Activated CD4-positive, alpha-beta T cell treated with anti-CD3 and anti-CD28 coated beads, Interleukin-2, Interleukin-6, amounts not matched to agents 100 ng/mL and 50 ng/mL, durations not matched to agents 16 hours and 8 hours (primary cell): ENCODE measurements at regions not wholly inside any gene's neighbourhood (a gene's known extent, or its start where the extent isn't known, plus 50 kb on each side); places are given as distances from the start of the nearest gene placed in this dataset.

Experiments
- DNase-seq: peaks from one replicate; pipeline ENCODE4 v3.0.0-alpha.2; 2020

DNA sequence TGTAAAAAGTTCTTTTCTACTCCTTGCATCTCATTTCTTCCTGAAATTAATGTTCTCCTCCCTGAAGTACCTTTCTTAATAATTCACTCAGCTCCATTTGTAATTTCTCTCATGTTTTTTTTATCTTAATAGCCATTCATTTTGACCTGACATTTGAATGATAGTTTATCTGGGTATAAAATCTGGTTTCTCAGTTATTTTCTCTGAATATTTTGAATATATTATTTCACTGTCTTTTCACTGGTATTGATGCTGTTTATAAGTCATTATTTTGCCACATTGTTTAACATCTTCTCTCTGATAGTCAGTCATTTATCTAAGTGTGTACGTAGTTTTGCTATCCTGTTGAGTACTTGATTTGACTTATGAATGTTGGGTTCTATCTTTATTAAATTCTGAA, 68.8 kb upstream of the ARHGAP18 start:
- no peak for DNase-seq

DNA sequence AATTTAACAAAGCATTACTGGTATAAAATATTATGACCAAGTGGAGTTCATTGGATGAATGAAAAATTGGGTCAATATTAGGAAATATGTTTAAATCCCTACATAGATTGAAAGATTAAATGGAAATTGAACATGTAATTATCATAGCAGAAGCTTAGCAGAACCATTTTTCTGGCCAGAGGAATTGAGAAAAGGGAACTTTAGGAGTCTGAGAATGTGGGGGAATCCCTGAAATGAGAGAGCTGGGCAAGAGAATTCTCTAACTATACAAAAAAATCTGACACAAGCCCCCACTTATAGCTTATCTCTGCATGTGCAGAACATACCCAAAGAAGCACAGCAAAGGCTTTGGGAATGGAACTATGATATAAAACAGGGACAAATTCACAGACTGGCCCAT, 67.4 kb upstream of the ARHGAP18 start:
- no peak for DNase-seq

DNA sequence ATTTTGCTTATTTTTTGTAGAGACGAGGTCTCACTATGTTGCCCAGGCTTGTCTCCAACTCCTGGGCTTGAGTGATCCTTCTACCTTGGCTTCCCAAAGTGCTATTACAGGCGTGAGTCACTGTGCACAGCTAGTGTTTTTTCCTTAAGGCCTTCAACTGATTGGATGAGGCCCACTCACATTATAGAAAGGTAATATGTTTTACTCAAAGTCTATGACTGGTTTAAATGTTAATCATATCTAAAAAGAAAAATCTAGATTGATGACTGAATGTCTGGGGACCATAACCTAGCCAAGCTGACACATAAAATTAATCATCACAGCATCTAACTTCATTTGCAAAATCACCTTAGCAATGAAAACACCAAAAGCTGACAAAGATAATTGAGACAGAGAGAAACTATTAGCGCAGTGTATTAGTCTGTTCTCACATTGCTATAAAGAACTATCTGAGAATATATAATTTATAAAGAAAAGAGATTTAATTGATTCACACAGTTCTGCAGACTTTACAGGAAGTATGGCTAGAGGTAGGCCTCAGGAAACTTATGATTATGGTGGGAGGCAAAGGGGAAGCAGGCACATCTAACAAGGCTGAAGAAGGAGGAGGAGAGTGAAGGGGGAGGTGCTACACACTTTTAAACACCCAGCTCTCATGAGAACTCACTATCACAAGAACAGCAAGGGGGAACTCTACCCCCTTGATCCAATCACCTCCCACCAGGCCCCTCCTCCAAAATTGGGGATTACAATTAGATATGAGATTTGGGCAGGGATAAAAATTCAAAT, 66.8 kb upstream of the ARHGAP18 start:
- DNase-seq = no peak

DNA sequence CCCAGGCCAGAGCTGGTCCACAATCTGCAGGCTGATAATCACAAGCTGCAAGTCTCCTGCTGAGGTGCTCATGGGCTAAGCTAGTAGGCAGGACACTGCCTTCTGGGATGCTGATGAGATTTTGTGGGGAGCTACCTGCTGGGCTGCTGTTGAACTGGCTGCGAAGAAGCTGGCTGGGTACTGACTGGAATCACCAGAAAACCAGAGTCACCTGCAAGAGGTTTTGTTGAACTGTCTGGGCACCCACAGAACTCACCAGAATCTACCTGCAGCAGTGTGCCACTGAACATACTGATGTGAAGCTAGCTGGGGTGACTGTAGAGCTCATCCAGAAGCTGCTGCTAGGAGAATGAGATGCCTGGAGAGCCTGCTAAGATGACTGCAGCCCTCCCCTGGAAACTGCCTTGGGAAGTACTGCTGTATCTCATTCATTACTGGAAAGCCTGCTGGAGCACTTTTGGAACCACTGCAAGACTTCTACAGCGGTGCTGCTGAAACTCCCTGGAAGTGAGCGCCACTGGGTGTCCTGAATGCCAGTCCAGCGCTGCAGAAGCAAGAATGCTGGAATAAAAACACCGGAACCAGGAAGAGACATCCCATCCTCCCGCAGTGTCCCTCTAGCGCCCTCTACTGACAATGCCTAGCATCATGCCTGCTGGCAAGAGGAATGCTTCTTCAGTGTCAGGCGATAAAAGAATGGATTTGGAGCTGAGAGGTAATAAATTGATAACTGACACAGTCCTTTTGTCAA, 64.9 kb upstream of the ARHGAP18 start:
- peak; percentile 64 for DNase-seq

DNA sequence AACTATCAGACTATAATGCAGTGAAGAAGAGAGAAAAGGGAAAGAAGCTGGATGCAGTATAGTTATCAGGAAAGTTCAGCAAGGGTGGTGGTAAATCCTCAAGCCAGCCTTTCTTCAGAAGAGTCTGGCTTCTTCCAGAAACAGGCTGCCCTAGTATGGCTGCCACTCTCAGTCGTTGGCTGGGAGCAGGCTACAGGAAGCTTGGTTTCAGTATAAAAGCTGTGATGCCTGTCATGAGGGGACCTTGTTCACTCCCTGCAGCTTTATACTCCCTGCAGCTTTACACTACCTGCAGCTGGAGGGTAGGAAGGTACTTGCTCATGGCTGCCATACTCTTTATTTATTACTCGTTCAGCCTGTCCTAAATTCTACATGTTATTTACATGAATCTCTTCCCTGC, 63.3 kb upstream of the ARHGAP18 start:
- no peak for DNase-seq

DNA sequence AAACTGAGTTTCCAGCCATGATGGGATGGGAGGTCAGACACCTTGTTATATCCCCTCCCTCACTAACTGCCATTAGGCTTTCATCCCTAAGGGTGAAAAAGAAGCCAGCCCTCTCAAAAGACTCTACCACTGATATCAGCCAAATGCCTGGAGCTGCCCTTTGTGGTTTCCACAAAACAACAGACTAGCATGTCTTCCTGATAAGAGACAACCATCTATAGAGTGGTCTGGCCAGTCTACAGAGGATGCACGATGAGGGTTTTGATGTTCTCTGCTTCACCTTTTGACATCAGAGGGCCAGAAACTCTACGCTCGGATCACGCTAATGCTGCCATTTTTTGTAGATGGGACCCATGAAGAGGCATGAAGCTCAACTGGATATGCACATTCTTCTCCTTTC, 61.7 kb upstream of the ARHGAP18 start:
- no peak for DNase-seq

DNA sequence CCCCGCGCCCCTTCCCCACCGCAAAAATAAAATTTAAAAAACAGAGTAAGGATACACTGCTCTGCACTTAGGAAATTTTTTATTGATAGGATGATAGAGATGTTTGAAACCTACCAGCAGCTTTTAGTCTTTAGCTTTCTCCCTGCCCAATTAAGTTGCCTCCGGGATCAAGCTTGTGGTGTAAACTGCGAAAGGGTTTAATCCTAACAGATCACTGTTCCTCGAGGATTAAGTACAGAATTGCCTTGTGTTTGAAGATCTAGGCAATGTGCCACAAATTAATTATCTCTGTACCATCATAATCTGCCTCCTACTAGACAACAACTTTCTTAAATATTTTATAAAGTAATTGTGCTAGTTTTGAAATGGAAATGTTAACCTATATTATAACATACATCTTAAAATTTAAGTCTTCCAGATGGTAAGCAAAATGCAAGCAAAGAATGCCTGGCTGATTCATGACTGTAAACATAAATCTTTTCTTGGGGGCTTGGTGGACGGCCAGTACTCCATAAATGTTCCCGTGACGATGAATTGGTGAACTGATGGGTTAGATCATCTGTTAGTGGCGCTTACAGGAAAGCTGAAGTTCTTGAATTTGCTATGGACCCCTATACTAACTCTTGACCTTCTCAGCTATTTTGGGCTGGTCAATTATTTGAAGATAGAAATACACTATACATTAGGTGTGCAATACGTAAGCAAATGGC, 58.0 kb upstream of the ARHGAP18 start:
- no peak for DNase-seq

DNA sequence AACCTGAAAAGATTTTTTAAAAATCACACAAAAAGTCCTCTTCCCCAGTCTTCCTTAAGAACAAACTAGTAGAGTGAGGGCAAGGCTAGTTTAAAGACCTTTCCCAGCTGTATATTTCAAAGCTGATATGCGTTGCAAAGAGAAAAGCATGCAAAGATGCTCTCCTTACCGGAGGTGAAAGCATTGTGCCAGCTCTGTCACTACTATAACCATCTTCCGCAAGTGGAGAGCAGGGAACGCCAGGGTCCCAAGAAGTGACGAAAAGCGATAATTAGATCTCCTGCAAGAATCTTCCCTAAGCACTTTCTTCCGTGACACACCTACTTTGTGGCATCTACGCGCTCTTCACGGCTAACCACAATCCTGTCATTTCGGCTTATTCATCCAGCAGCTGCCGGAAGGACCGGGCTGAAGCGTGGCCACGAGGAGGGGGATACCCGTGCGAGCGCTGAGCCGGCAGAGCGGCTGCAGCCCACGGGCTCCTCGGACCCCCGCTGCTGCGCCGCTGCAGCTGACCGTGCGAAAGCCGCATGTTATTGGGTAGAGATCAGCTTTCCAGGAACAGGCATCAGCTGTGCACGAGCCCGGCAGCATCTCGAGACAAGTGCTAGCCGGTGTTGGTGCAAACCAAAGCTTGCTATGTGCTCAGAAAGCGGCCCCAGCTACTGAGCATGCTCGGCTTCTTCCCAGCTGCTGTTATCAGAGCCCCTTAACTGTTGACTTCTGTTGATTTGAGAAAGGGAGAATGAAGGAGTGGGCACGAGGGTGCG, 57.2 kb upstream of the ARHGAP18 start:
- DNase-seq = peak; percentile 85

DNA sequence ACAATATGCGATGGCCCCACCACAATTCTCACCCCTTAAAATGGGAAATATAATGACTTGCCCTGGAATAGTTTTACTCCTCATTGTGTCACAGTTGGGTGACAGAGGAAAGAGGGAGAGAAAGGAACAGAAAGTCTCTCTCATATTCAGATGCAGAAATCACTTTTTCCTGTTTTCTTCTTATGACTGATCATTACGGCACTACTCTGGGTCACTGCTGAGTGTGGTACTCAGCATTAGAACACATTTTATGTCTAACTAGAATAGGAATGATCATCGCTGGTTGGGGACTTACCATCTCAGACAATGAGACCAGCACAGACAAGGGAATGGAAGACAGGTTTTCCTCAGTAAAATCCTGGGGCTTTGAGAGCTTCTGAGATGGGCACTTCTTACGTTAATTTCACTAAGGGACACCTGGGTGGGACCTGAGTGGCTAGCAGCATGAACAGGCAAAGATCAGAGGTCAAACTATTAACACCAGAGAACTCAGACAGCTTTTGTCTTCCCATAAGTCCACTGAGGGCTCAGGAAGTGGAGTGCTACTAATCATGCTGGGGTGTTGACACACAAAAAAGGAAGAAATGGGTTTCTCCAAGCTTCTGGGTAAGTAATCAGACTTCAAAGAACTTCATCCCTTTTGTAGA, 54.9 kb upstream of the ARHGAP18 start:
- no peak for DNase-seq

DNA sequence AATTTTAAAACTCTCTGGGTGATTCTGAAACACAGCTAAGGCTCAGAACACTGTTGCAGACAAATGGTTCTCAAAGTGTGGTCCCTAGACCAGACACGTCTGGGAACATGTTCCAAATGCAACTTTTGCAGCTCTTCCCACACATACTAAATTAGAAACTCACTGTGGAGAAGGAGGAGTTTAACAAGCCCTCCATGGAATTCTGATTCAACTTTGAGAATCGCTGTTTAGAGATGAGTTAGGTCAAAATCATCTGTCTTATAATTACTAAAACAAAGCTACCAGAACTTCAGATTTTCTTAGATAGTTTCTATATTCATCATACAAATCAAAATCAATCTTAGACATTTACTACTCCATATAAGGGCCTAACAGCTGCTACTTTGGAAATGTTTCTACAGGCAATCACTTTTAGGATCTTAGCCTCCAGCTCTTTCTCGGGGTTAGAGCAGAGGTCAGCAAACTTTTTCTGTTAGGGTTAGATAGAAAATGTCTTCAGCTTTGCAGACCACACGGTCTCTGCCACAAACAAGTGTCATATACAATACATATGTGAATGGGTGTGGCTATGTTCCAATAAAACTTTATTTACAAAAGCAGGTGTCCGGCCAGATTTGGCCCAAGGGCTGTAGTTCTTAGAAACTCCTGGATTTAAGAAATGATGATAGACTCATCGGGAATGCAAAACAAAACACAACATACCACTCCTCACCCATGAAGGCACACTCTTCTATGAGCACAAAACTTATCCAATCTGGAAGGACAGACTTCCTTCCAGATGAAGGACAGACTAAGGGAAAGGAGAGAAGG, 50.0 kb upstream of the ARHGAP18 start:
- DNase-seq = no peak
